Naive thymus-derived CD4-positive, alpha-beta T cell (primary cell): ENCODE measurements at regions not wholly inside any gene's neighbourhood (a gene's known extent, or its start where the extent isn't known, plus 50 kb on each side); places are given as distances from the start of the nearest gene placed in this dataset.

Experiments used
- ATAC-seq: fragments of 150-1000 bp; cut with Tn5 transposase; 2 replicates; pipeline ENCODE4 v1.10.0; 2021; ENCODE audit warnings: mild to moderate bottlenecking, moderate library complexity
- CTCF ChIA-PET: fragments of 350-600 bp; sonication (Branson Sonifier 250); formaldehyde crosslinking; loops from one replicate; lab custom pipeline; 2021; ENCODE audit warnings: antibody characterized with exemption; lab: Charles Lee
- POLR2A ChIA-PET: fragments of 350-600 bp; sonication (Branson Sonifier 250); formaldehyde crosslinking; loops from one replicate; lab custom pipeline; 2021; ENCODE audit warnings: antibody characterized with exemption, inconsistent platforms; lab: Charles Lee
- DNase-seq, 9 donors: peaks; one replicate each; pipeline versions ENCODE4 v3.0.0 to v3.0.0-alpha.2; 2020 to 2022; ENCODE audit warnings: mixed read lengths in 1 of 9
- H3K27ac ChIP-seq: one replicate; pipeline ENCODE4 v1.7.0; 2013; ENCODE audit warnings: mild to moderate bottlenecking, low read depth, low read length, moderate library complexity
- H3K27me3 ChIP-seq, 2 donors: one replicate each; pipeline ENCODE4 v1.7.0; 2013; ENCODE audit warnings: low read length in 2 of 2, mild to moderate bottlenecking in 2 of 2, moderate library complexity in 2 of 2; ENCODE audit not compliant: control insufficient read depth in 2 of 2, insufficient read depth in 2 of 2
- H3K36me3 ChIP-seq, 3 experiments: 1 replicate in 2 of 3; 2 replicates in 1 of 3; pipeline ENCODE4 v1.7.0; 2013; ENCODE audit warnings: low read length in 3 of 3, mild to moderate bottlenecking in 3 of 3, moderate library complexity in 1 of 3; ENCODE audit not compliant: insufficient read depth in 3 of 3, control insufficient read depth in 2 of 3
- H3K4me1 ChIP-seq, 2 donors: one replicate each; pipeline ENCODE4 v1.7.0; 2013; ENCODE audit warnings: low read length in 2 of 2, mild to moderate bottlenecking in 2 of 2, moderate library complexity in 1 of 2; ENCODE audit not compliant: control insufficient read depth in 2 of 2, insufficient read depth in 2 of 2
- H3K4me3 ChIP-seq: 2 replicates; pipeline ENCODE4 v1.7.0; 2013; ENCODE audit warnings: mild to moderate bottlenecking, low read length
- H3K9me3 ChIP-seq, 3 experiments: 1 replicate in 2 of 3; 2 replicates in 1 of 3; pipeline ENCODE4 v1.7.0; 2013; ENCODE audit warnings: low read length in 3 of 3; ENCODE audit not compliant: control insufficient read depth in 2 of 3
- H3K27ac Mint-ChIP-seq, 9 donors: one replicate each; pipeline ENCODE4 v1.8.0; 2020 to 2022; ENCODE audit warnings: mixed read lengths in 9 of 9, mild to moderate bottlenecking in 8 of 9, moderate library complexity in 5 of 9, inconsistent platforms in 2 of 9
- H3K27me3 Mint-ChIP-seq, 5 donors: one replicate each; pipeline ENCODE4 v1.8.0; 2021 to 2022; ENCODE audit warnings: mixed read lengths in 5 of 5, mild to moderate bottlenecking in 1 of 5
- H3K36me3 Mint-ChIP-seq, 5 donors: one replicate each; pipeline ENCODE4 v1.8.0; 2020 to 2022; ENCODE audit warnings: mixed read lengths in 5 of 5, mild to moderate bottlenecking in 3 of 5, inconsistent platforms in 1 of 5
- H3K4me1 Mint-ChIP-seq, 7 donors: one replicate each; pipeline ENCODE4 v1.8.0; 2020 to 2022; ENCODE audit warnings: mixed read lengths in 7 of 7, mild to moderate bottlenecking in 3 of 7, inconsistent platforms in 1 of 7
- H3K4me3 Mint-ChIP-seq, 10 donors: one replicate each; pipeline ENCODE4 v1.8.0; 2020 to 2022; ENCODE audit warnings: mild to moderate bottlenecking in 10 of 10, mixed read lengths in 10 of 10, moderate library complexity in 6 of 10, inconsistent platforms in 2 of 10
- H3K9me3 Mint-ChIP-seq, 11 donors: one replicate each; pipeline ENCODE4 v1.8.0; 2020 to 2022; ENCODE audit warnings: mixed read lengths in 11 of 11, mild to moderate bottlenecking in 4 of 11, inconsistent platforms in 1 of 11, moderate library complexity in 1 of 11
- intact Hi-C, 2 donors: fragments of 100-400 bp; cut with micrococcal nuclease; formaldehyde crosslinking; loops; one replicate each; pipeline ENCODE4 v1.15.1; 2023

- Histone ChIP-seq H3K27me3 (no peaks in the 10 kb centered on the region), H3K36me3 (no peaks in the 10 kb centered on the region), H3K27ac (no peak overlapping the region), H3K4me1 (no peaks in the 10 kb centered on the region), H3K9me3 (no peaks in the 10 kb centered on the region), H3K4me3 (no peak overlapping the region)
- ChIA-PET POLR2A (no interaction called here), CTCF (no interaction called here)
- peaks cover 0 to 5% (median 0%) of the 10 kb centered on the region in 11 donors for H3K9me3 Mint-ChIP-seq
- H3K27me3 Mint-ChIP-seq: peaks cover 0 to 12% (median 9%) of the 10 kb centered on the region in 5 donors
- H3K27ac Mint-ChIP-seq: no peak overlapping the region
- DNase-seq: no peak
- ATAC-seq: no peak
- H3K4me3 Mint-ChIP-seq: no peak overlapping the region
- intact Hi-C loops: no loop called here
- H3K36me3 Mint-ChIP-seq: no peaks in the 10 kb centered on the region
- peaks cover 0 to 17% (median 9%) of the 10 kb centered on the region in 7 donors for H3K4me1 Mint-ChIP-seq
These were observed 188.8 kb downstream of the EDN1 start for GRCh38 chr6:12478921-12479320.

- intact Hi-C loops: no loop called here
- DNase-seq: no peak
- Mint-ChIP-seq H3K4me3 (no peak overlapping the region), H3K9me3 (peaks cover 0 to 5% (median 0%) of the 10 kb centered on the region in 11 donors), H3K36me3 (no peaks in the 10 kb centered on the region), H3K4me1 (peaks cover 0 to 18% (median 9%) of the 10 kb centered on the region in 7 donors), H3K27me3 (peaks cover 0 to 9% (median 7%) of the 10 kb centered on the region in 5 donors), H3K27ac (no peak overlapping the region)
- POLR2A ChIA-PET: no interaction called here
- H3K27me3 ChIP-seq: no peaks in the 10 kb centered on the region
- CTCF ChIA-PET: no interaction called here
- ATAC-seq: no peak
- H3K4me3 ChIP-seq: no peak overlapping the region
- no peaks in the 10 kb centered on the region for H3K9me3 ChIP-seq
- no peak overlapping the region for H3K27ac ChIP-seq
- no peaks in the 10 kb centered on the region for H3K36me3 ChIP-seq
- no peaks in the 10 kb centered on the region for H3K4me1 ChIP-seq
These were observed 189.3 kb downstream of the EDN1 start for GRCh38 chr6:12479451-12479850.

- Histone ChIP-seq H3K27me3 (no peaks in the 10 kb centered on the region), H3K9me3 (no peaks in the 10 kb centered on the region), H3K27ac (no peak overlapping the region), H3K36me3 (no peaks in the 10 kb centered on the region), H3K4me3 (no peak overlapping the region), H3K4me1 (no peaks in the 10 kb centered on the region)
- peaks cover 0 to 5% (median 0%) of the 10 kb centered on the region in 11 donors for H3K9me3 Mint-ChIP-seq
- H3K27me3 Mint-ChIP-seq: peaks cover 0 to 9% (median 7%) of the 10 kb centered on the region in 5 donors
- intact Hi-C loops: no loop called here
- POLR2A ChIA-PET: no interaction called here
- H3K4me3 Mint-ChIP-seq: no peak overlapping the region
- peaks cover 0 to 18% (median 9%) of the 10 kb centered on the region in 7 donors for H3K4me1 Mint-ChIP-seq
- CTCF ChIA-PET: no interaction called here
- ATAC-seq: no peak
- no peak for DNase-seq
- no peaks in the 10 kb centered on the region for H3K36me3 Mint-ChIP-seq
- no peak overlapping the region for H3K27ac Mint-ChIP-seq
These were observed 189.7 kb downstream of the EDN1 start for GRCh38 chr6:12479881-12480280.

- H3K27me3 ChIP-seq: no peaks in the 10 kb centered on the region
- POLR2A ChIA-PET: interaction anchor here (0.6 kb wide), 1 partner anchor 9 kb away, joined by 3 read pairs; no protein-coding TSS in a partner anchor
- DNase-seq: no peak
- CTCF ChIA-PET: no interaction called here
- Mint-ChIP-seq H3K36me3 (no peaks in the 10 kb centered on the region), H3K27ac (no peak overlapping the region), H3K27me3 (peaks cover 0 to 14% (median 7%) of the 10 kb centered on the region in 5 donors), H3K9me3 (peaks cover 0 to 5% (median 0%) of the 10 kb centered on the region in 11 donors), H3K4me1 (peaks cover 0 to 18% (median 9%) of the 10 kb centered on the region in 7 donors), H3K4me3 (no peak overlapping the region)
- no peaks in the 10 kb centered on the region for H3K36me3 ChIP-seq
- intact Hi-C loops: no loop called here
- H3K4me3 ChIP-seq: no peak overlapping the region
- H3K4me1 ChIP-seq: no peaks in the 10 kb centered on the region
- no peaks in the 10 kb centered on the region for H3K9me3 ChIP-seq
- H3K27ac ChIP-seq: no peak overlapping the region
- no peak for ATAC-seq
These were observed 190.2 kb downstream of the EDN1 start for GRCh38 chr6:12480379-12480778.

- ATAC-seq (no peak), DNase-seq (no peak)
- Histone ChIP-seq H3K36me3 (no peaks in the 10 kb centered on the region), H3K9me3 (no peaks in the 10 kb centered on the region), H3K4me3 (no peak overlapping the region), H3K4me1 (no peaks in the 10 kb centered on the region), H3K27ac (no peak overlapping the region), H3K27me3 (no peaks in the 10 kb centered on the region)
- intact Hi-C loops: no loop called here
- H3K27me3 Mint-ChIP-seq: peaks cover 0 to 15% (median 7%) of the 10 kb centered on the region in 5 donors
- POLR2A ChIA-PET: no interaction called here
- H3K9me3 Mint-ChIP-seq: peaks cover 0 to 5% (median 0%) of the 10 kb centered on the region in 11 donors
- H3K27ac Mint-ChIP-seq: no peak overlapping the region
- CTCF ChIA-PET: no interaction called here
- peaks cover 0 to 18% (median 9%) of the 10 kb centered on the region in 7 donors for H3K4me1 Mint-ChIP-seq
- H3K4me3 Mint-ChIP-seq: no peak overlapping the region
- no peaks in the 10 kb centered on the region for H3K36me3 Mint-ChIP-seq
These were observed 191.1 kb downstream of the EDN1 start for GRCh38 chr6:12481292-12481691.

GRCh38 chr6:12481850-12482249, 191.7 kb downstream of the EDN1 start:
- DNase-seq (no peak), ATAC-seq (no peak)
- CTCF ChIA-PET: no interaction called here
- peaks cover 0 to 15% (median 7%) of the 10 kb centered on the region in 5 donors for H3K27me3 Mint-ChIP-seq
- Histone ChIP-seq H3K36me3 (no peaks in the 10 kb centered on the region), H3K27me3 (no peaks in the 10 kb centered on the region), H3K4me1 (no peaks in the 10 kb centered on the region), H3K27ac (no peak overlapping the region), H3K9me3 (no peaks in the 10 kb centered on the region), H3K4me3 (no peak overlapping the region)
- no peak overlapping the region for H3K27ac Mint-ChIP-seq
- no peaks in the 10 kb centered on the region for H3K36me3 Mint-ChIP-seq
- H3K4me1 Mint-ChIP-seq: peaks cover 0 to 18% (median 9%) of the 10 kb centered on the region in 7 donors
- intact Hi-C loops: no loop called here
- H3K9me3 Mint-ChIP-seq: peaks cover 0 to 5% (median 0%) of the 10 kb centered on the region in 11 donors
- POLR2A ChIA-PET: no interaction called here
- H3K4me3 Mint-ChIP-seq: peak overlapping the region in 1 of 10 donors; percentile 12
